Stimulated activated CD8-positive, alpha-beta memory T cell treated with anti-CD3 and anti-CD28 coated beads, Interleukin-7, amount 100 ng/mL, for 4 hours (primary cell): ENCODE measurements at regions not wholly inside any gene's neighbourhood (a gene's known extent, or its start where the extent isn't known, plus 50 kb on each side); places are given as distances from the start of the nearest gene placed in this dataset.

Experiments
- DNase-seq, 2 donors: peaks; one replicate each; pipeline ENCODE4 v3.0.0-alpha.2; 2020; ENCODE audit warnings: low read depth in 2 of 2

- DNase-seq: no peak
Measured at GRCh38 chr4:11937941-11938340, 509.2 kb upstream of the HS3ST1 start.

GRCh38 chr4:11931266-11931820 is 502.6 kb upstream of the HS3ST1 start:
- no peak for DNase-seq

GRCh38 chr4:11929080-11929479 is 500.4 kb upstream of the HS3ST1 start:
- no peak for DNase-seq

GRCh38 chr4:11919316-11919715 is 490.6 kb upstream of the HS3ST1 start:
- DNase-seq: no peak

GRCh38 chr4:11914406-11914805 is 485.7 kb upstream of the HS3ST1 start:
- no peak for DNase-seq

- no peak for DNase-seq
Measured at GRCh38 chr4:11912886-11913285, 484.2 kb upstream of the HS3ST1 start.

- no peak for DNase-seq
Measured at GRCh38 chr4:11910812-11911211, 482.1 kb upstream of the HS3ST1 start.

GRCh38 chr4:11908712-11909111 is 480.0 kb upstream of the HS3ST1 start:
- no peak for DNase-seq

GRCh38 chr4:11908205-11908604 is 479.5 kb upstream of the HS3ST1 start:
- no peak for DNase-seq

- no peak for DNase-seq
Measured at GRCh38 chr4:11904846-11905739, 476.4 kb upstream of the HS3ST1 start.

GRCh38 chr4:11904117-11904535 is 475.4 kb upstream of the HS3ST1 start:
- DNase-seq: no peak

- DNase-seq: no peak
Measured at GRCh38 chr4:11901089-11901488, 472.4 kb upstream of the HS3ST1 start.

- DNase-seq: no peak
Measured at GRCh38 chr4:11900359-11900758, 471.7 kb upstream of the HS3ST1 start.

GRCh38 chr4:11898796-11899195 is 470.1 kb upstream of the HS3ST1 start:
- no peak for DNase-seq

- no peak for DNase-seq
Measured at GRCh38 chr4:11895766-11896165, 467.1 kb upstream of the HS3ST1 start.

GRCh38 chr4:11894977-11895376 is 466.3 kb upstream of the HS3ST1 start:
- no peak for DNase-seq

GRCh38 chr4:11894221-11894620 is 465.5 kb upstream of the HS3ST1 start:
- no peak for DNase-seq

GRCh38 chr4:11889099-11889498 is 460.4 kb upstream of the HS3ST1 start:
- no peak for DNase-seq

- no peak for DNase-seq
Measured at GRCh38 chr4:11881947-11882346, 453.3 kb upstream of the HS3ST1 start.

- DNase-seq: no peak
Measured at GRCh38 chr4:11881364-11881763, 452.7 kb upstream of the HS3ST1 start.

- DNase-seq: no peak
Measured at GRCh38 chr4:11878241-11878640, 449.5 kb upstream of the HS3ST1 start.

- no peak for DNase-seq
Measured at GRCh38 chr4:11876104-11876503, 447.4 kb upstream of the HS3ST1 start.

GRCh38 chr4:11869191-11869870 is 440.6 kb upstream of the HS3ST1 start:
- no peak for DNase-seq
